ENCODE measurements at regions not wholly inside any gene's neighbourhood (a gene's known extent, or its start where the extent isn't known, plus 50 kb on each side); places are given as distances from the start of the nearest gene placed in this dataset.
"Not testable (repeated sequence)": the region's sequence is repeated elsewhere in the genome, so short reads cannot be mapped to it uniquely, and the experiment has no call there.

DNA sequence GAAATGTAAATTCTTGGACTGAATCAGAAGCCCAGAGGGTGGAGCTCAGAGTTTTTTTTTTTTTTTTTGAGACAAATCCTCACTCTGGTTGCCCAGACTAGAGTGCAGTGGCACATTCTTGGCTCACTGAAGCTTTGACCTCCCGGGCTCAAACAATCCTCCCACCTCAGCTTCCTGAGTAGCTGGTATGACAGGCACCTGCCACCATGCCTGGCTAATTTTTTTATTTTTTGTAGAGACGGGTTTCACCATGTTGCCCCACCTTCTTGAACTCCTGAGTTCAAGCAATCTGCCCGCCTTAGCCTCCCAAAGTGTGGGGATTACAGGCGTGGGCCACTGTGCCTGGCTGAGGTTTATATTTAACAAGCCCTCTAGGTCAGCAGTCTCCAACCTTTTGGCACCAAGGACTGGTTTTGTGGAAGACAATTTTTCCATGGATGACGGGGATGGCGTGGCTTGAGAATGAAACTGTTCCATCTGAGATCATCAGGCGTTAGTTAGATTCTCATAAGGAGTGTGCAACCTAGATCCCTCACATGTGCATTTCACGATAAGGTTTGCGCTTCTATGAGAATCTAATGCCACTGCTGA lies 76.7 kb downstream of the FHIP1A start:
- Histone ChIP-seq H3K79me2 (no peaks in the 10 kb centered on the region), H3K4me1 (ENCODE audit: insufficient read depth) (peaks cover 7% of the 10 kb centered on the region), H3K36me3 (replicated peaks; ENCODE audit: insufficient read depth, low read depth) (no peaks in the 10 kb centered on the region), H3K27me3 (no peaks in the 10 kb centered on the region), H3K4me2 (no peak overlapping the region), H3K27ac (no peak overlapping the region), H4K20me1 (ENCODE audit: insufficient read depth, poor library complexity, severe bottlenecking) (no peaks in the 10 kb centered on the region), H2AFZ (no peak overlapping the region), H3K9me2 (replicated peaks; ENCODE audit: insufficient read depth) (no peaks in the 10 kb centered on the region), H3K4me3 (no peak overlapping the region), H3K9me3 (ENCODE audit: low read depth) (no peaks in the 10 kb centered on the region)
- 87% methylated on average over 9 of the region's 9 CpGs for WGBS (ENCODE audit: low lambda C conversion rate, missing lambda C conversion rate)
- TF ChIP-seq EZH2phosphoT487 (IDR thresholded peaks at IDR 0.05; ENCODE audit: low read depth, severe bottlenecking, unreplicated experiment): no peak
- no peak for DNase-seq (ENCODE audit: low spot score)

DNA sequence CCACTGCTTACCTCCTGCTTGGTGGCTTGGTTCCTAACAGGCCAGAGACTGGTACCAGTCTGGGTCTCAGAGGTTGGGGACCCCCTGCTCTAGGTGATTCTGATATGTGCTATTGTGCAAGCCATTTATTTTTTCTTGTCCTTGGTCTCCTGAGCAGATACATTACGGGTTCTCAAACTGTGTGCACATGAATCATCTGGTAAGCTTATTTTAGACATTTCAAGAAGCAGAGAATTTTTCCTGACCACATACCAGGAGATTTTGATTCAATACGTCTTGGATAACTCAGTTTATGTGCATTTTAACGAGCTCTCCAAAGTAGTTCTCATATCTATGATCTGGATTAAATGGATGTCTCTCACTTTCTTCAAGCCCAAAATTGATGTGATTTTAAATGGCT lies 77.2 kb downstream of the FHIP1A start:
- H3K9me2 ChIP-seq (replicated peaks; ENCODE audit: insufficient read depth): no peaks in the 10 kb centered on the region
- H3K27me3 ChIP-seq: no peaks in the 10 kb centered on the region
- H3K36me3 ChIP-seq (replicated peaks; ENCODE audit: insufficient read depth, low read depth): no peaks in the 10 kb centered on the region
- TF ChIP-seq, protein P1, sequence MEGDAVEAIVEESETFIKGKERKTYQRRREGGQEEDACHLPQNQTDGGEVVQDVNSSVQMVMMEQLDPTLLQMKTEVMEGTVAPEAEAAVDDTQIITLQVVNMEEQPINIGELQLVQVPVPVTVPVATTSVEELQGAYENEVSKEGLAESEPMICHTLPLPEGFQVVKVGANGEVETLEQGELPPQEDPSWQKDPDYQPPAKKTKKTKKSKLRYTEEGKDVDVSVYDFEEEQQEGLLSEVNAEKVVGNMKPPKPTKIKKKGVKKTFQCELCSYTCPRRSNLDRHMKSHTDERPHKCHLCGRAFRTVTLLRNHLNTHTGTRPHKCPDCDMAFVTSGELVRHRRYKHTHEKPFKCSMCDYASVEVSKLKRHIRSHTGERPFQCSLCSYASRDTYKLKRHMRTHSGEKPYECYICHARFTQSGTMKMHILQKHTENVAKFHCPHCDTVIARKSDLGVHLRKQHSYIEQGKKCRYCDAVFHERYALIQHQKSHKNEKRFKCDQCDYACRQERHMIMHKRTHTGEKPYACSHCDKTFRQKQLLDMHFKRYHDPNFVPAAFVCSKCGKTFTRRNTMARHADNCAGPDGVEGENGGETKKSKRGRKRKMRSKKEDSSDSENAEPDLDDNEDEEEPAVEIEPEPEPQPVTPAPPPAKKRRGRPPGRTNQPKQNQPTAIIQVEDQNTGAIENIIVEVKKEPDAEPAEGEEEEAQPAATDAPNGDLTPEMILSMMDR (IDR thresholded peaks at IDR 0.05; ENCODE audit: poor library complexity): no peak
- TF ChIP-seq EZH2phosphoT487 (IDR thresholded peaks at IDR 0.05; ENCODE audit: low read depth, severe bottlenecking, unreplicated experiment): no peak
- no peak for TF ChIP-seq EZH2 (IDR thresholded peaks at IDR 0.05; ENCODE audit: borderline replicate concordance)
- H3K4me1 ChIP-seq (ENCODE audit: insufficient read depth): peaks cover 7% of the 10 kb centered on the region
- H3K4me3 ChIP-seq: no peak overlapping the region
- no peaks in the 10 kb centered on the region for H3K79me2 ChIP-seq
- H3K4me2 ChIP-seq: no peak overlapping the region
- no peak overlapping the region for H3K27ac ChIP-seq
- no peaks in the 10 kb centered on the region for H4K20me1 ChIP-seq (ENCODE audit: insufficient read depth, poor library complexity, severe bottlenecking)
- no peak overlapping the region for H2AFZ ChIP-seq
- 56% methylated on average over 3 of the region's 3 CpGs for WGBS (ENCODE audit: low lambda C conversion rate, missing lambda C conversion rate)
- H3K9me3 ChIP-seq (ENCODE audit: low read depth): no peaks in the 10 kb centered on the region
- no peak for DNase-seq (ENCODE audit: low spot score)

DNA sequence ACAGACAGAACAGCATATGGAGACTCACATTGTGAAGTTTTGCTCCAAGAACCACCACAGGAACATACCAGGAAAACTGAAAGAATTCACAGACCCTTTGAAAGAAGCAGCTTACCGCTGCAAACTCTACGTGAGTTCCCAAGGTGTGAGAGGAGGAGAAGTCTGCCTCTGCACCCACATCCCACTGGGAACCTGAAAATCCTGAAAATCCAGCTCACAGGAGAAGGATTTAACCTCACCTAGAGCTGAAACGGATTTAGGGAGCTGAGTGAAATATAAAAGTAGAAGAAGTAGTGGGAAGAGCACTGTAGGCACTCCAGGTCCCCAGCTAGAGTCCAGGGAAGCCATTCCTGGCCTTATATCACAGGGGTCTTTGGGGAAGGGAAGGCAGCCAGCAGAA lies 80.0 kb downstream of the FHIP1A start:
- Histone ChIP-seq H3K9me2 (replicated peaks; ENCODE audit: insufficient read depth) (no peaks in the 10 kb centered on the region), H3K27ac (no peak overlapping the region), H3K4me1 (ENCODE audit: insufficient read depth) (peaks cover 7% of the 10 kb centered on the region), H3K4me3 (no peak overlapping the region), H3K4me2 (no peak overlapping the region), H3K79me2 (no peaks in the 10 kb centered on the region), H2AFZ (no peak overlapping the region), H3K27me3 (no peaks in the 10 kb centered on the region), H4K20me1 (ENCODE audit: insufficient read depth, poor library complexity, severe bottlenecking) (no peaks in the 10 kb centered on the region), H3K36me3 (replicated peaks; ENCODE audit: insufficient read depth, low read depth) (no peaks in the 10 kb centered on the region), H3K9me3 (ENCODE audit: low read depth) (no peaks in the 10 kb centered on the region)
- DNase-seq (ENCODE audit: low spot score): no peak
- 72% methylated on average over 3 of the region's 3 CpGs for WGBS (ENCODE audit: low lambda C conversion rate, missing lambda C conversion rate)
- TF ChIP-seq, protein P1 (IDR thresholded peaks at IDR 0.05; ENCODE audit: poor library complexity): no peak
- TF ChIP-seq EZH2phosphoT487 (IDR thresholded peaks at IDR 0.05; ENCODE audit: low read depth, severe bottlenecking, unreplicated experiment): no peak
- no peak for TF ChIP-seq EZH2 (IDR thresholded peaks at IDR 0.05; ENCODE audit: borderline replicate concordance)

DNA sequence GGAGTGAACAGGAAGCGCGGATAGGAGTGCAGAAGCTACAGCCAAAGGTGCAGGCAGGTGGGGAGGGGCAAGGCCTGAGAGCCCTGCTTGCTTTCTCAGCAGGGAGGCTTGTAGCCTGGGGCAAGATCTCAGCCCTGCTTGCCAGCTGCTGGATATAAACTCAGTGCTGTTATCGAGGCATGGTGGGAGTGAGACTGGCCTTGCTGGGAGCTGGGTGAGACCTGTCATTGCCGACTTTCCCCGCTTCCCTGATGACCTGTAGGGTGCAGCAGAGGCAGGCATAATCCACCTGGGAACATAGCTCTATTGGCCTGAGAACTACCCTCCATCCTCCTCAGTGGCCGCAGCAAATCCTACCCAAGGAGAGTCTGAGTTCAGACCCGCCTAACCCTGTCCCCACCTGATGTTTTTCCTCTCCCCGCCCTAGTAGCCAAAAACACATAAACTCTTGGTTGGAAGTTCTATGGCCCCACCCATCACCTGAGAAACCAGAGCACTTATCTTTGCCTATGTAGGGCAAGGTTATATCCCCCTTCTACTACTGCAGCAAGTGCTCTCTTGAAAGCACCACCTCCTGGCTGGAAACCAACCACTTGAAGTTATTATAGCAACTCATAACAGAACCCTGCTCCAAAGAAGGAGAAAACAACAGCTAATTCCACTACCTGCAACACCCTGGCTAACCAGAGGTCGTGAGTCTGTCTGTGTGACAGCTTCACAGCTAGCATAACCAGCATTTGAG lies 80.7 kb downstream of the FHIP1A start:
- TF ChIP-seq EZH2 (IDR thresholded peaks at IDR 0.05; ENCODE audit: borderline replicate concordance): no peak
- no peak for TF ChIP-seq EZH2phosphoT487 (IDR thresholded peaks at IDR 0.05; ENCODE audit: low read depth, severe bottlenecking, unreplicated experiment)
- H3K4me1 ChIP-seq (ENCODE audit: insufficient read depth): peaks cover 4% of the 10 kb centered on the region
- no peak for DNase-seq (ENCODE audit: low spot score)
- H3K9me3 ChIP-seq (ENCODE audit: low read depth): no peaks in the 10 kb centered on the region
- no peak overlapping the region for H3K4me3 ChIP-seq
- no peaks in the 10 kb centered on the region for H3K9me2 ChIP-seq (replicated peaks; ENCODE audit: insufficient read depth)
- no peak overlapping the region for H3K4me2 ChIP-seq
- H2AFZ ChIP-seq: no peak overlapping the region
- no peaks in the 10 kb centered on the region for H3K27me3 ChIP-seq
- no peaks in the 10 kb centered on the region for H3K36me3 ChIP-seq (replicated peaks; ENCODE audit: insufficient read depth, low read depth)
- no peaks in the 10 kb centered on the region for H4K20me1 ChIP-seq (ENCODE audit: insufficient read depth, poor library complexity, severe bottlenecking)
- 65% methylated on average over 9 of the region's 9 CpGs for WGBS (ENCODE audit: low lambda C conversion rate, missing lambda C conversion rate)
- no peaks in the 10 kb centered on the region for H3K79me2 ChIP-seq
- H3K27ac ChIP-seq: no peak overlapping the region

DNA sequence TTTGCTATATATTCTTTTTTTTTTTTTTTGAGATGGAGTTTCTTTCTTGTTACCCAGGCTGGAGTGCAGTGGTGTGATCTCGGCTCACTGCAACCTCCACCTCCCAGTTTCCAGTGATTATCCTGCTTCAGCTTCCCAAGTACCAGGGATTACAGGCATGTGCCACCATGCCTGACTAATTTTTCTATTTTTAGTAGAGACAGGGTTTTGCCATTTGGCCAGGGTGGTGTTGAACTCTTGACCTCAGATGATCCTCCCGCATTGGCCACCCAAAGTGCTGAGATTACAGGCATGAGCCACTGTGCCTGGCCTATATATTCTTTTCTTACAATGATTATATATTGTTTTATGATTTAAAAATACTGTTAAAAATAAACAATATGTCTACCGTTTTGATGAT lies 86.6 kb downstream of the FHIP1A start:
- H3K4me2 ChIP-seq; H3K36me3 ChIP-seq (replicated peaks; ENCODE audit: insufficient read depth, low read depth); H3K27ac ChIP-seq; H3K4me3 ChIP-seq; H4K20me1 ChIP-seq (ENCODE audit: insufficient read depth, poor library complexity, severe bottlenecking); H3K9me2 ChIP-seq (replicated peaks; ENCODE audit: insufficient read depth); H3K9me3 ChIP-seq (ENCODE audit: low read depth); H3K79me2 ChIP-seq; DNase-seq (ENCODE audit: low spot score); H3K4me1 ChIP-seq (ENCODE audit: insufficient read depth); H2AFZ ChIP-seq; H3K27me3 ChIP-seq: not testable (repeated sequence)
- 86% methylated on average over 3 of the region's 3 CpGs for WGBS (ENCODE audit: low lambda C conversion rate, missing lambda C conversion rate)

DNA sequence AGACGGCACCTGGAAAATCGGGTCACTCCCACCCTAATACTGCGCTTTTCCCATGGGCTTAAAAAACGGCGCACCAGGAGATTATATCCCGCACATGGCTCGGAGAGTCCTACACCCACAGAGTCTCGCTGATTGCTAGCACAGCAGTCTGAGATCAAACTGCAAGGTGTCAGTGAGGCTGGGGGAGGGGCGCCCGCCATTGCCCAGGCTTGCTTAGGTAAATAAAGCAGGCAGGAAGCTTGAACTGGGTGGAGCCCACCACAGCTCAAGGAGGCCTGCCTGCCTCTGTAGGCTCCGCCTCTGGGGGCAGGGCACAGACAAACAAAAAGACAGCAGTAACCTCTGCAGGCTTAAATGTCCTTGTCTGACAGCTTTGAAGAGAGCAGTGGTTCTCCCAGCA lies 102.6 kb downstream of the FHIP1A start:
- not testable (repeated sequence) for H2AFZ ChIP-seq; H4K20me1 ChIP-seq (ENCODE audit: insufficient read depth, poor library complexity, severe bottlenecking); DNase-seq (ENCODE audit: low spot score); H3K27ac ChIP-seq; H3K36me3 ChIP-seq (replicated peaks; ENCODE audit: insufficient read depth, low read depth); H3K4me1 ChIP-seq (ENCODE audit: insufficient read depth); H3K9me3 ChIP-seq (ENCODE audit: low read depth); H3K27me3 ChIP-seq; H3K4me2 ChIP-seq; H3K9me2 ChIP-seq (replicated peaks; ENCODE audit: insufficient read depth); H3K79me2 ChIP-seq; H3K4me3 ChIP-seq
- 96% methylated on average over 11 of the region's 11 CpGs for WGBS (ENCODE audit: low lambda C conversion rate, missing lambda C conversion rate)
